MM.1S (cell line): ENCODE measurements at regions not wholly inside any gene's neighbourhood (a gene's known extent, or its start where the extent isn't known, plus 50 kb on each side); places are given as distances from the start of the nearest gene placed in this dataset.

ENCODE experiments used
- CTCF ChIP-seq: fragments of 300-600 bp; sonication (generic); IDR thresholded peaks from 2 replicates; pipeline ENCODE4 v1.5.1; 2016; ENCODE audit warnings: antibody characterized with exemption, low read length, mixed read lengths
- EZH2 ChIP-seq: fragments of 300-600 bp; sonication (generic); optimal IDR thresholded peaks from 2 replicates; pipeline ENCODE3; 2017; ENCODE audit warnings: low read depth, mild to moderate bottlenecking, antibody characterized with exemption, low read length, mixed read lengths
- EZH2phosphoT487 ChIP-seq: fragments of 300-600 bp; sonication (generic); IDR thresholded peaks from 2 replicates; pipeline ENCODE4 v1.6.1; 2018; ENCODE audit warnings: antibody characterized with exemption, low read length

- TF ChIP-seq CTCF (no peak), EZH2phosphoT487 (no peak), EZH2 (no peak)
Observed at GRCh38 chr10:109037978-109038377, 885.3 kb downstream of the XPNPEP1 start.
